Esophagus mucosa (tissue), 1 donor: ENCODE measurements at regions not wholly inside any gene's neighbourhood (a gene's known extent, or its start where the extent isn't known, plus 50 kb on each side); places are given as distances from the start of the nearest gene placed in this dataset.

Source experiments
- ATAC-seq: fragments of 200-7000 bp; cut with Tn5 transposase; one replicate; pipeline ENCODE4 v1.9.1; 2020
- donor health status: DM: yes; HTN: yes; CAD: no.

- no peak for ATAC-seq
These were observed 243.8 kb upstream of the ADAMTS16 start for GRCh38 chr5:4896328-4896727.

GRCh38 chr5:4901305-4901811 lies 238.8 kb upstream of the ADAMTS16 start:
- no peak for ATAC-seq

GRCh38 chr5:4901924-4902323 lies 238.2 kb upstream of the ADAMTS16 start:
- no peak for ATAC-seq

GRCh38 chr5:4905674-4906520 lies 234.2 kb upstream of the ADAMTS16 start:
- ATAC-seq = no peak

- no peak for ATAC-seq
These were observed 233.3 kb upstream of the ADAMTS16 start for GRCh38 chr5:4906786-4907185.

- no peak for ATAC-seq
These were observed 232.6 kb upstream of the ADAMTS16 start for GRCh38 chr5:4907571-4907970.

GRCh38 chr5:4909086-4909485 lies 231.0 kb upstream of the ADAMTS16 start:
- no peak for ATAC-seq

GRCh38 chr5:4911646-4912403 lies 228.3 kb upstream of the ADAMTS16 start:
- ATAC-seq = no peak

- no peak for ATAC-seq
These were observed 218.2 kb upstream of the ADAMTS16 start for GRCh38 chr5:4921929-4922328.

- no peak for ATAC-seq
These were observed 215.6 kb upstream of the ADAMTS16 start for GRCh38 chr5:4924577-4924976.

- ATAC-seq = no peak
These were observed 213.0 kb upstream of the ADAMTS16 start for GRCh38 chr5:4927097-4927496.

- ATAC-seq = no peak
These were observed 211.7 kb upstream of the ADAMTS16 start for GRCh38 chr5:4928409-4928808.

- no peak for ATAC-seq
These were observed 211.0 kb upstream of the ADAMTS16 start for GRCh38 chr5:4929092-4929655.

GRCh38 chr5:4939042-4939781 lies 200.9 kb upstream of the ADAMTS16 start:
- no peak for ATAC-seq

- no peak for ATAC-seq
These were observed 199.0 kb upstream of the ADAMTS16 start for GRCh38 chr5:4941161-4941560.

- peak; percentile 55 for ATAC-seq
These were observed 197.9 kb upstream of the ADAMTS16 start for GRCh38 chr5:4941957-4942830.

GRCh38 chr5:4942831-4943178 lies 197.3 kb upstream of the ADAMTS16 start:
- ATAC-seq = no peak

- ATAC-seq = no peak
These were observed 194.8 kb upstream of the ADAMTS16 start for GRCh38 chr5:4945296-4945695.

- ATAC-seq = no peak
These were observed 193.0 kb upstream of the ADAMTS16 start for GRCh38 chr5:4947106-4947505.

- ATAC-seq = no peak
These were observed 192.1 kb upstream of the ADAMTS16 start for GRCh38 chr5:4947893-4948536.

GRCh38 chr5:4949108-4949507 lies 191.0 kb upstream of the ADAMTS16 start:
- no peak for ATAC-seq
